GM23338 (cell line): ENCODE measurements at regions not wholly inside any gene's neighbourhood (a gene's known extent, or its start where the extent isn't known, plus 50 kb on each side); places are given as distances from the start of the nearest gene placed in this dataset.

Experiments used
- ATAC-seq: fragments of 200-7000 bp; cut with Tn5 transposase; 3 replicates; pipeline ENCODE4 v1.9.1; 2020
- DNase-seq: peaks from one replicate; pipeline ENCODE4 v3.0.0-alpha.2; 2015; ENCODE audit warnings: low spot score
- H2AFZ ChIP-seq: fragments of 200-600 bp; sonication (generic); 2 replicates; pipeline ENCODE4 v1.8.0; 2016; ENCODE audit warnings: antibody characterized with exemption, mild to moderate bottlenecking, moderate library complexity
- H3F3A ChIP-seq: fragments of 200-600 bp; sonication (generic); replicated peaks from 2 replicates; pipeline ENCODE4 v1.8.0; 2017; ENCODE audit warnings: antibody characterized with exemption, mixed run types, low read depth
- H3K27ac ChIP-seq: fragments of 200-600 bp; sonication (generic); 2 replicates; pipeline ENCODE4 v1.6.1; 2016; ENCODE audit warnings: low read depth
- H3K27me3 ChIP-seq: fragments of 200-600 bp; sonication (generic); 2 replicates; pipeline ENCODE4 v1.8.0; 2016; ENCODE audit warnings: mild to moderate bottlenecking, mixed run types, moderate library complexity; ENCODE audit not compliant: insufficient read depth
- H3K36me3 ChIP-seq: fragments of 200-600 bp; sonication (generic); 2 replicates; pipeline ENCODE4 v1.8.0; 2016; ENCODE audit warnings: mild to moderate bottlenecking; ENCODE audit not compliant: insufficient read depth
- H3K4me1 ChIP-seq: fragments of 200-600 bp; sonication (generic); 2 replicates; pipeline ENCODE4 v1.8.0; 2016; ENCODE audit warnings: mild to moderate bottlenecking, moderate library complexity; ENCODE audit not compliant: insufficient read depth
- H3K4me2 ChIP-seq: fragments of 200-600 bp; sonication (generic); 2 replicates; pipeline ENCODE4 v1.7.1; 2017; ENCODE audit warnings: mixed run types
- H3K4me3 ChIP-seq: fragments of 200-600 bp; sonication (generic); 2 replicates; pipeline ENCODE4 v1.6.1; 2016; ENCODE audit warnings: mixed run types
- H3K79me2 ChIP-seq: fragments of 200-600 bp; sonication (generic); replicated peaks from 2 replicates; pipeline ENCODE4 v1.8.0; 2017; ENCODE audit warnings: mild to moderate bottlenecking; ENCODE audit not compliant: insufficient read depth
- H3K9me2 ChIP-seq: fragments of 200-600 bp; sonication (generic); 2 replicates; pipeline ENCODE4 v1.8.0; 2017; ENCODE audit not compliant: insufficient read depth
- H4K20me1 ChIP-seq: fragments of 200-600 bp; sonication (generic); replicated peaks from 2 replicates; pipeline ENCODE4 v1.8.0; 2017; ENCODE audit warnings: mild to moderate bottlenecking; ENCODE audit not compliant: insufficient read depth
- H3K27ac Mint-ChIP-seq: 2 replicates; pipeline ENCODE4 v1.8.0; 2020; ENCODE audit warnings: inconsistent platforms, mild to moderate bottlenecking, moderate library complexity, mixed read lengths
- H3K27me3 Mint-ChIP-seq: 3 replicates; pipeline ENCODE4 v1.8.0; 2022; ENCODE audit warnings: low read depth, mild to moderate bottlenecking, moderate library complexity, mixed read lengths, inconsistent platforms; ENCODE audit not compliant: insufficient read depth, poor library complexity
- H3K36me3 Mint-ChIP-seq: 3 replicates; pipeline ENCODE4 v1.8.0; 2021; ENCODE audit warnings: low read depth, mild to moderate bottlenecking, inconsistent platforms, moderate library complexity, mixed read lengths
- H3K4me1 Mint-ChIP-seq: 3 replicates; pipeline ENCODE4 v1.8.0; 2020; ENCODE audit warnings: mild to moderate bottlenecking, inconsistent platforms, mixed read lengths
- H3K4me3 Mint-ChIP-seq: 3 replicates; pipeline ENCODE4 v1.8.0; 2021; ENCODE audit warnings: moderate library complexity, mild to moderate bottlenecking, inconsistent platforms, mixed read lengths
- H3K9me3 Mint-ChIP-seq: 3 replicates; pipeline ENCODE4 v1.8.0; 2020; ENCODE audit warnings: moderate library complexity, mild to moderate bottlenecking, inconsistent platforms, mixed read lengths
- CREB1 ChIP-seq: fragments of 250-450 bp; sonication (Bioruptor Pico); IDR thresholded peaks from 2 replicates; pipeline ENCODE4 v1.5.0; 2020; ENCODE audit warnings: low read depth, mild to moderate bottlenecking, moderate library complexity
- EZH2phosphoT487 ChIP-seq: fragments of 200-600 bp; sonication (generic); IDR thresholded peaks from one replicate; pipeline ENCODE4 v1.8.1; 2018; ENCODE audit warnings: antibody characterized with exemption; ENCODE audit not compliant: unreplicated experiment
- JUNB ChIP-seq: IDR thresholded peaks from one replicate; pipeline ENCODE4 v1.6.1; 2016; ENCODE audit warnings: antibody characterized with exemption; ENCODE audit not compliant: unreplicated experiment
- NANOG ChIP-seq: IDR thresholded peaks from 2 replicates; pipeline ENCODE4 v1.6.1; 2016; ENCODE audit warnings: antibody characterized with exemption, borderline replicate concordance
- POLR2AphosphoS5 ChIP-seq: IDR thresholded peaks from 2 replicates; pipeline ENCODE4 v1.6.1; 2016; ENCODE audit warnings: antibody characterized with exemption, low read depth
- STAT1 ChIP-seq: IDR thresholded peaks from one replicate; pipeline ENCODE4 v1.6.1; 2016; ENCODE audit warnings: antibody characterized with exemption; ENCODE audit not compliant: unreplicated experiment
- ZNF114 ChIP-seq: fragments of 250-450 bp; sonication (Bioruptor Pico); IDR thresholded peaks from 2 replicates; pipeline ENCODE4 v1.5.0; 2020; ENCODE audit warnings: mild to moderate bottlenecking, moderate library complexity
- TF ChIP-seq, protein P1 (sequence below): fragments of 250-450 bp; sonication (Bioruptor Pico); IDR thresholded peaks from 2 replicates; pipeline ENCODE4 v1.5.0; 2020; ENCODE audit warnings: mild to moderate bottlenecking, moderate library complexity
- TF ChIP-seq, protein P2 (sequence below), 2 experiments: fragments of 200-600 bp in 1 of 2; sonication (generic) in 1 of 2; conservative IDR thresholded peaks; 2 replicates each; pipeline versions ENCODE4 v1.5.1 to v1.6.1; 2016 to 2017; ENCODE audit warnings: antibody characterized with exemption in 2 of 2, low read depth in 2 of 2, mild to moderate bottlenecking in 2 of 2, moderate library complexity in 1 of 2

- TF ChIP-seq, protein P1, sequence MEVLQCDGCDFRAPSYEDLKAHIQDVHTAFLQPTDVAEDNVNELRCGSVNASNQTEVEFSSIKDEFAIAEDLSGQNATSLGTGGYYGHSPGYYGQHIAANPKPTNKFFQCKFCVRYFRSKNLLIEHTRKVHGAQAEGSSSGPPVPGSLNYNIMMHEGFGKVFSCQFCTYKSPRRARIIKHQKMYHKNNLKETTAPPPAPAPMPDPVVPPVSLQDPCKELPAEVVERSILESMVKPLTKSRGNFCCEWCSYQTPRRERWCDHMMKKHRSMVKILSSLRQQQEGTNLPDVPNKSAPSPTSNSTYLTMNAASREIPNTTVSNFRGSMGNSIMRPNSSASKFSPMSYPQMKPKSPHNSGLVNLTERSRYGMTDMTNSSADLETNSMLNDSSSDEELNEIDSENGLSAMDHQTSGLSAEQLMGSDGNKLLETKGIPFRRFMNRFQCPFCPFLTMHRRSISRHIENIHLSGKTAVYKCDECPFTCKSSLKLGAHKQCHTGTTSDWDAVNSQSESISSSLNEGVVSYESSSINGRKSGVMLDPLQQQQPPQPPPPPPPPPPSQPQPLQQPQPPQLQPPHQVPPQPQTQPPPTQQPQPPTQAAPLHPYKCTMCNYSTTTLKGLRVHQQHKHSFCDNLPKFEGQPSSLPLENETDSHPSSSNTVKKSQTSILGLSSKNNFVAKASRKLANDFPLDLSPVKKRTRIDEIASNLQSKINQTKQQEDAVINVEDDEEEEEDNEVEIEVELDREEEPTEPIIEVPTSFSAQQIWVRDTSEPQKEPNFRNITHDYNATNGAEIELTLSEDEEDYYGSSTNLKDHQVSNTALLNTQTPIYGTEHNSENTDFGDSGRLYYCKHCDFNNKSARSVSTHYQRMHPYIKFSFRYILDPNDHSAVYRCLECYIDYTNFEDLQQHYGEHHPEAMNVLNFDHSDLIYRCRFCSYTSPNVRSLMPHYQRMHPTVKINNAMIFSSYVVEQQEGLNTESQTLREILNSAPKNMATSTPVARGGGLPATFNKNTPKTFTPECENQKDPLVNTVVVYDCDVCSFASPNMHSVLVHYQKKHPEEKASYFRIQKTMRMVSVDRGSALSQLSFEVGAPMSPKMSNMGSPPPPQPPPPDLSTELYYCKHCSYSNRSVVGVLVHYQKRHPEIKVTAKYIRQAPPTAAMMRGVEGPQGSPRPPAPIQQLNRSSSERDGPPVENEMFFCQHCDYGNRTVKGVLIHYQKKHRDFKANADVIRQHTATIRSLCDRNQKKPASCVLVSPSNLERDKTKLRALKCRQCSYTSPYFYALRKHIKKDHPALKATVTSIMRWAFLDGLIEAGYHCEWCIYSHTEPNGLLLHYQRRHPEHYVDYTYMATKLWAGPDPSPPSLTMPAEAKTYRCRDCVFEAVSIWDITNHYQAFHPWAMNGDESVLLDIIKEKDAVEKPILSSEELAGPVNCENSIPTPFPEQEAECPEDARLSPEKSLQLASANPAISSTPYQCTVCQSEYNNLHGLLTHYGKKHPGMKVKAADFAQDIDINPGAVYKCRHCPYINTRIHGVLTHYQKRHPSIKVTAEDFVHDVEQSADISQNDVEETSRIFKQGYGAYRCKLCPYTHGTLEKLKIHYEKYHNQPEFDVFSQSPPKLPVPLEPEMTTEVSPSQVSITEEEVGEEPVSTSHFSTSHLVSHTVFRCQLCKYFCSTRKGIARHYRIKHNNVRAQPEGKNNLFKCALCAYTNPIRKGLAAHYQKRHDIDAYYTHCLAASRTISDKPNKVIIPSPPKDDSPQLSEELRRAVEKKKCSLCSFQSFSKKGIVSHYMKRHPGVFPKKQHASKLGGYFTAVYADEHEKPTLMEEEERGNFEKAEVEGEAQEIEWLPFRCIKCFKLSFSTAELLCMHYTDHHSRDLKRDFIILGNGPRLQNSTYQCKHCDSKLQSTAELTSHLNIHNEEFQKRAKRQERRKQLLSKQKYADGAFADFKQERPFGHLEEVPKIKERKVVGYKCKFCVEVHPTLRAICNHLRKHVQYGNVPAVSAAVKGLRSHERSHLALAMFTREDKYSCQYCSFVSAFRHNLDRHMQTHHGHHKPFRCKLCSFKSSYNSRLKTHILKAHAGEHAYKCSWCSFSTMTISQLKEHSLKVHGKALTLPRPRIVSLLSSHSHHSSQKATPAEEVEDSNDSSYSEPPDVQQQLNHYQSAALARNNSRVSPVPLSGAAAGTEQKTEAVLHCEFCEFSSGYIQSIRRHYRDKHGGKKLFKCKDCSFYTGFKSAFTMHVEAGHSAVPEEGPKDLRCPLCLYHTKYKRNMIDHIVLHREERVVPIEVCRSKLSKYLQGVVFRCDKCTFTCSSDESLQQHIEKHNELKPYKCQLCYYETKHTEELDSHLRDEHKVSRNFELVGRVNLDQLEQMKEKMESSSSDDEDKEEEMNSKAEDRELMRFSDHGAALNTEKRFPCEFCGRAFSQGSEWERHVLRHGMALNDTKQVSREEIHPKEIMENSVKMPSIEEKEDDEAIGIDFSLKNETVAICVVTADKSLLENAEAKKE (CRISPR knock-in tag), result no peak
- TF ChIP-seq, protein P2, sequence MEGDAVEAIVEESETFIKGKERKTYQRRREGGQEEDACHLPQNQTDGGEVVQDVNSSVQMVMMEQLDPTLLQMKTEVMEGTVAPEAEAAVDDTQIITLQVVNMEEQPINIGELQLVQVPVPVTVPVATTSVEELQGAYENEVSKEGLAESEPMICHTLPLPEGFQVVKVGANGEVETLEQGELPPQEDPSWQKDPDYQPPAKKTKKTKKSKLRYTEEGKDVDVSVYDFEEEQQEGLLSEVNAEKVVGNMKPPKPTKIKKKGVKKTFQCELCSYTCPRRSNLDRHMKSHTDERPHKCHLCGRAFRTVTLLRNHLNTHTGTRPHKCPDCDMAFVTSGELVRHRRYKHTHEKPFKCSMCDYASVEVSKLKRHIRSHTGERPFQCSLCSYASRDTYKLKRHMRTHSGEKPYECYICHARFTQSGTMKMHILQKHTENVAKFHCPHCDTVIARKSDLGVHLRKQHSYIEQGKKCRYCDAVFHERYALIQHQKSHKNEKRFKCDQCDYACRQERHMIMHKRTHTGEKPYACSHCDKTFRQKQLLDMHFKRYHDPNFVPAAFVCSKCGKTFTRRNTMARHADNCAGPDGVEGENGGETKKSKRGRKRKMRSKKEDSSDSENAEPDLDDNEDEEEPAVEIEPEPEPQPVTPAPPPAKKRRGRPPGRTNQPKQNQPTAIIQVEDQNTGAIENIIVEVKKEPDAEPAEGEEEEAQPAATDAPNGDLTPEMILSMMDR (conservative IDR thresholded peaks at IDR 0.05; ENCODE audit: low read depth in 2 of 2), result no peak
- TF ChIP-seq CREB1 (CRISPR knock-in tag), result no peak
- no peak for TF ChIP-seq EZH2phosphoT487
- TF ChIP-seq ZNF114 (CRISPR knock-in tag), result no peak
- no peak for TF ChIP-seq JUNB
Observed at GRCh38 chr1:115429884-115430283, 91.8 kb upstream of the NGF start (continued).

DNA sequence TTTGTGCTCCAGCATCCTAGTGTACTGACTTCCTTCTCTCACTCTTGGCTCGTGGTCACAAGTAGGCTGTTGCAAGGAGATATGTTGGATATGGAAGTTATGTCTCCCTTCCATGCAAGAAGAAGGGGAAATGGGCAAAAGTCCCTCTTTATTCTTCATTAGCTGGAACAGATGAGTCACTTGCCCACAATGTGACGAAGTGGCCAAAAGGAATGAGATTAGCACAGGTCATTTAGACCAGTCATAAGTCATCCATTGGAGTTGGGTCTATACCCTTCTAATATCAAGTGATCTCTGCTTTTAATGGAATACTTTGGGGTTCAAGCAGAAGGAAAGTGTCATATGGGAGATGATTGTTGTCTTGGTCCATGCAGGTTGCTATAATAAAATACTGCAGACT lies 91.2 kb upstream of the NGF start:
- no peak overlapping the region for H3K4me3 Mint-ChIP-seq
- H3K4me1 Mint-ChIP-seq, result no peaks in the 10 kb centered on the region; the same call in 2 of the 3 replicates
- H3F3A ChIP-seq, result no peaks in the 10 kb centered on the region
- H3K27me3 ChIP-seq, result no peaks in the 10 kb centered on the region
- no peak overlapping the region for H3K4me3 ChIP-seq
- H3K36me3 ChIP-seq, result no peaks in the 10 kb centered on the region
- H3K36me3 Mint-ChIP-seq, result no peaks in the 10 kb centered on the region
- H3K27ac Mint-ChIP-seq, result no peak overlapping the region
- no peak for DNase-seq
- H3K9me3 Mint-ChIP-seq, result no peaks in the 10 kb centered on the region
- no peak overlapping the region for H2AFZ ChIP-seq
- H3K27me3 Mint-ChIP-seq, result peaks cover 2% of the 10 kb centered on the region
- peaks cover 18% of the 10 kb centered on the region; the same call in 1 of the 2 replicates for H3K9me2 ChIP-seq
- H3K27ac ChIP-seq, result no peak overlapping the region
- no peaks in the 10 kb centered on the region for H4K20me1 ChIP-seq
- H3K79me2 ChIP-seq, result no peaks in the 10 kb centered on the region
- no peak for ATAC-seq
- no peaks in the 10 kb centered on the region for H3K4me1 ChIP-seq
- no peak overlapping the region for H3K4me2 ChIP-seq
- TF ChIP-seq JUNB (no peak), POLR2AphosphoS5 (no peak), NANOG (no peak), CREB1 (CRISPR knock-in tag) (no peak), STAT1 (no peak)
- TF ChIP-seq, protein P1 (CRISPR knock-in tag), result no peak
